Suprapubic skin (tissue), 4 donors: ENCODE measurements at regions not wholly inside any gene's neighbourhood (a gene's known extent, or its start where the extent isn't known, plus 50 kb on each side); places are given as distances from the start of the nearest gene placed in this dataset.

Experiments used
- DNase-seq, 2 donors: peaks; one replicate each; pipeline ENCODE4 v3.0.0-alpha.2; 2019; ENCODE audit warnings: low spot score in 2 of 2
- H3K27ac ChIP-seq: fragments of 200-600 bp; sonication (generic); one replicate; pipeline ENCODE4 v1.5.1; 2019
- H3K27me3 ChIP-seq: fragments of 200-600 bp; sonication (generic); one replicate; pipeline ENCODE4 v1.5.1; 2019
- H3K36me3 ChIP-seq: fragments of 200-600 bp; sonication (generic); one replicate; pipeline ENCODE4 v1.5.1; 2019
- H3K4me1 ChIP-seq: fragments of 200-600 bp; sonication (generic); one replicate; pipeline ENCODE4 v1.5.1; 2019
- H3K4me3 ChIP-seq: fragments of 200-600 bp; sonication (generic); one replicate; pipeline ENCODE4 v1.5.1; 2019; ENCODE audit warnings: mild to moderate bottlenecking
- H3K9me3 ChIP-seq: fragments of 200-600 bp; sonication (generic); one replicate; pipeline ENCODE4 v1.5.1; 2019
- CTCF ChIP-seq, 2 donors: fragments of 200-600 bp in 1 of 2; fragments of 450-650 bp in 1 of 2; sonication (generic) in 1 of 2; IDR thresholded peaks; one replicate each; pipeline ENCODE4 v1.5.1; 2016 to 2019; ENCODE audit warnings: antibody characterized with exemption in 2 of 2, mild to moderate bottlenecking in 1 of 2, moderate library complexity in 1 of 2
- EP300 ChIP-seq: sonication (generic); formaldehyde crosslinking; IDR thresholded peaks from one replicate; pipeline ENCODE4 v1.6.1; 2017; ENCODE audit warnings: antibody characterized with exemption
- POLR2A ChIP-seq, 2 donors: fragments of 450-650 bp; IDR thresholded peaks; one replicate each; pipeline ENCODE4 v1.6.1; 2017; ENCODE audit warnings: antibody characterized with exemption in 2 of 2, mild to moderate bottlenecking in 2 of 2, moderate library complexity in 2 of 2
- POLR2AphosphoS5 ChIP-seq, 3 donors: sonication (generic); formaldehyde crosslinking; IDR thresholded peaks; one replicate each; pipeline ENCODE4 v1.6.1; 2017; ENCODE audit warnings: antibody characterized with exemption in 3 of 3
- WGBS: methylation state at CpG from one replicate; pipeline ENCODE4 v1.1.5; 2018; 5-methylcytosine and 5-hydroxymethylcytosine counted together

GRCh38 chr6:90976341-90976740 is 389.5 kb upstream of the MAP3K7 start:
- TF ChIP-seq POLR2A (IDR thresholded peaks at IDR 0.05) (no peak), EP300 (no peak), CTCF (IDR thresholded peaks at IDR 0.05) (no peak), POLR2AphosphoS5 (IDR thresholded peaks at IDR 0.05) (no peak)
- Histone ChIP-seq H3K9me3 (no peaks in the 10 kb centered on the region), H3K4me1 (no peaks in the 10 kb centered on the region), H3K27ac (no peak overlapping the region), H3K4me3 (no peak overlapping the region), H3K36me3 (no peaks in the 10 kb centered on the region), H3K27me3 (no peaks in the 10 kb centered on the region)
- 98% methylated on average over 2 of the region's 2 CpGs for WGBS
- no peak for DNase-seq

GRCh38 chr6:90975741-90976140 is 388.9 kb upstream of the MAP3K7 start:
- DNase-seq: no peak
- WGBS: 77% methylated on average over 2 of the region's 2 CpGs
- no peaks in the 10 kb centered on the region for H3K4me1 ChIP-seq
- H3K27ac ChIP-seq: no peak overlapping the region
- TF ChIP-seq POLR2A (IDR thresholded peaks at IDR 0.05): no peak
- TF ChIP-seq EP300: no peak
- no peak for TF ChIP-seq POLR2AphosphoS5 (IDR thresholded peaks at IDR 0.05)
- TF ChIP-seq CTCF (IDR thresholded peaks at IDR 0.05): no peak
- H3K36me3 ChIP-seq: no peaks in the 10 kb centered on the region
- no peak overlapping the region for H3K4me3 ChIP-seq
- no peaks in the 10 kb centered on the region for H3K9me3 ChIP-seq
- H3K27me3 ChIP-seq: no peaks in the 10 kb centered on the region

GRCh38 chr6:90973188-90973587 is 386.3 kb upstream of the MAP3K7 start:
- no peak overlapping the region for H3K4me3 ChIP-seq
- no peaks in the 10 kb centered on the region for H3K27me3 ChIP-seq
- H3K4me1 ChIP-seq: no peaks in the 10 kb centered on the region
- TF ChIP-seq POLR2A (IDR thresholded peaks at IDR 0.05): no peak
- TF ChIP-seq POLR2AphosphoS5 (IDR thresholded peaks at IDR 0.05): no peak
- no peak for TF ChIP-seq EP300
- no peak for TF ChIP-seq CTCF (IDR thresholded peaks at IDR 0.05)
- H3K27ac ChIP-seq: no peak overlapping the region
- no peaks in the 10 kb centered on the region for H3K36me3 ChIP-seq
- no peak for DNase-seq
- H3K9me3 ChIP-seq: no peaks in the 10 kb centered on the region

GRCh38 chr6:90970672-90971071 is 383.8 kb upstream of the MAP3K7 start:
- H3K4me3 ChIP-seq: no peak overlapping the region
- H3K4me1 ChIP-seq: no peaks in the 10 kb centered on the region
- TF ChIP-seq POLR2AphosphoS5 (IDR thresholded peaks at IDR 0.05) (no peak), POLR2A (IDR thresholded peaks at IDR 0.05) (no peak), CTCF (IDR thresholded peaks at IDR 0.05) (no peak), EP300 (no peak)
- no peak overlapping the region for H3K27ac ChIP-seq
- no peaks in the 10 kb centered on the region for H3K9me3 ChIP-seq
- no peak for DNase-seq
- no peaks in the 10 kb centered on the region for H3K36me3 ChIP-seq
- H3K27me3 ChIP-seq: no peaks in the 10 kb centered on the region

- H3K27me3 ChIP-seq: no peaks in the 10 kb centered on the region
- no peaks in the 10 kb centered on the region for H3K4me1 ChIP-seq
- no peak overlapping the region for H3K27ac ChIP-seq
- DNase-seq: no peak
- TF ChIP-seq POLR2A (IDR thresholded peaks at IDR 0.05): no peak
- TF ChIP-seq EP300: no peak
- TF ChIP-seq CTCF (IDR thresholded peaks at IDR 0.05): no peak
- TF ChIP-seq POLR2AphosphoS5 (IDR thresholded peaks at IDR 0.05): no peak
- 92% methylated on average over 3 of the region's 3 CpGs for WGBS
- H3K9me3 ChIP-seq: no peaks in the 10 kb centered on the region
- no peak overlapping the region for H3K4me3 ChIP-seq
- no peaks in the 10 kb centered on the region for H3K36me3 ChIP-seq
Observed at GRCh38 chr6:90967471-90967870, 380.6 kb upstream of the MAP3K7 start.
